Activated CD8-positive, alpha-beta T cell treated with anti-CD3 and anti-CD28 coated beads for 36 hours (primary cell): ENCODE measurements at regions not wholly inside any gene's neighbourhood (a gene's known extent, or its start where the extent isn't known, plus 50 kb on each side); places are given as distances from the start of the nearest gene placed in this dataset.

Experiments used
- ATAC-seq: fragments of 200-7000 bp; cut with Tn5 transposase; one replicate; pipeline ENCODE4 v1.10.0; 2021; ENCODE audit warnings: mild to moderate bottlenecking, moderate library complexity
- CTCF ChIA-PET: fragments of 350-600 bp; sonication (Branson Sonifier 250); formaldehyde crosslinking; loops from one replicate; lab custom pipeline; 2021; ENCODE audit warnings: antibody characterized with exemption; lab: Charles Lee
- POLR2A ChIA-PET: fragments of 350-600 bp; sonication (Branson Sonifier 250); formaldehyde crosslinking; loops from one replicate; lab custom pipeline; 2021; ENCODE audit warnings: antibody characterized with exemption; lab: Charles Lee
- DNase-seq: peaks from one replicate; pipeline ENCODE4 v3.0.0-alpha.2; 2020
- H3K27ac Mint-ChIP-seq: one replicate; pipeline ENCODE4 v1.8.0; 2021; ENCODE audit warnings: mild to moderate bottlenecking, mixed read lengths
- H3K27me3 Mint-ChIP-seq: one replicate; pipeline ENCODE4 v1.8.0; 2021; ENCODE audit warnings: mixed read lengths
- H3K36me3 Mint-ChIP-seq: one replicate; pipeline ENCODE4 v1.8.0; 2021; ENCODE audit warnings: low read depth, mixed read lengths
- H3K4me1 Mint-ChIP-seq: one replicate; pipeline ENCODE4 v1.8.0; 2021; ENCODE audit warnings: low read depth, mixed read lengths
- H3K4me3 Mint-ChIP-seq: one replicate; pipeline ENCODE4 v1.8.0; 2021; ENCODE audit warnings: mild to moderate bottlenecking, moderate library complexity, mixed read lengths
- H3K9me3 Mint-ChIP-seq: one replicate; pipeline ENCODE4 v1.8.0; 2021; ENCODE audit warnings: mixed read lengths
- CTCF ChIP-seq: fragments of 200-600 bp; IDR thresholded peaks from one replicate; pipeline ENCODE4 v1.8.0; 2022; ENCODE audit warnings: antibody characterized with exemption, mild to moderate bottlenecking
- intact Hi-C: fragments of 100-400 bp; cut with micrococcal nuclease; formaldehyde crosslinking; loops from one replicate; pipeline ENCODE4 v1.10.0; 2022

- H3K4me3 Mint-ChIP-seq, result no peak overlapping the region
- peaks cover 3% of the 10 kb centered on the region for H3K4me1 Mint-ChIP-seq
- H3K36me3 Mint-ChIP-seq, result no peaks in the 10 kb centered on the region
- ChIA-PET POLR2A (no interaction called here), CTCF (interaction anchor here (1.0 kb wide), 1 partner anchor 10 kb away, joined by 3 read pairs; no protein-coding TSS in a partner anchor)
- no peak overlapping the region for H3K27ac Mint-ChIP-seq
- TF ChIP-seq CTCF, result no peak
- H3K27me3 Mint-ChIP-seq, result no peaks in the 10 kb centered on the region
- DNase-seq (no peak), ATAC-seq (no peak)
- intact Hi-C loops, result no loop called here
- H3K9me3 Mint-ChIP-seq, result no peaks in the 10 kb centered on the region
These were observed 50.9 kb upstream of the CDON start for GRCh38 chr11:126113515-126113957.

- no peak for ATAC-seq
- no peaks in the 10 kb centered on the region for H3K27me3 Mint-ChIP-seq
- H3K4me1 Mint-ChIP-seq, result peaks cover 3% of the 10 kb centered on the region
- no peaks in the 10 kb centered on the region for H3K9me3 Mint-ChIP-seq
- POLR2A ChIA-PET, result no interaction called here
- H3K4me3 Mint-ChIP-seq, result no peak overlapping the region
- TF ChIP-seq CTCF, result no peak
- DNase-seq, result no peak
- CTCF ChIA-PET, result no interaction called here
- no peaks in the 10 kb centered on the region for H3K36me3 Mint-ChIP-seq
- intact Hi-C loops, result no loop called here
- no peak overlapping the region for H3K27ac Mint-ChIP-seq
These were observed 50.3 kb upstream of the CDON start for GRCh38 chr11:126113012-126113411.

- ChIA-PET POLR2A (no interaction called here), CTCF (no interaction called here)
- Mint-ChIP-seq H3K4me3 (no peak overlapping the region), H3K27ac (no peak overlapping the region), H3K9me3 (no peaks in the 10 kb centered on the region), H3K36me3 (no peaks in the 10 kb centered on the region), H3K27me3 (no peaks in the 10 kb centered on the region), H3K4me1 (peaks cover 3% of the 10 kb centered on the region)
- ATAC-seq (no peak), DNase-seq (no peak)
- intact Hi-C loops, result no loop called here
- no peak for TF ChIP-seq CTCF
These were observed 49.9 kb upstream of the CDON start for GRCh38 chr11:126112547-126112946.
